Rectal smooth muscle tissue (tissue), 1 donor: ENCODE measurements at regions not wholly inside any gene's neighbourhood (a gene's known extent, or its start where the extent isn't known, plus 50 kb on each side); places are given as distances from the start of the nearest gene placed in this dataset.

ENCODE experiments used
- H3K27ac ChIP-seq: one replicate; pipeline ENCODE4 v1.7.0; 2013; ENCODE audit warnings: low read depth, low read length, inconsistent platforms
- H3K27me3 ChIP-seq: one replicate; pipeline ENCODE4 v1.7.0; 2013; ENCODE audit warnings: low read length; ENCODE audit not compliant: control insufficient read depth, insufficient read depth
- H3K36me3 ChIP-seq: one replicate; pipeline ENCODE4 v1.7.0; 2013; ENCODE audit warnings: low read length; ENCODE audit not compliant: control insufficient read depth, insufficient read depth
- H3K4me1 ChIP-seq: one replicate; pipeline ENCODE4 v1.7.0; 2013; ENCODE audit warnings: low read length; ENCODE audit not compliant: control insufficient read depth, insufficient read depth
- H3K4me3 ChIP-seq: one replicate; pipeline ENCODE4 v1.7.0; 2013; ENCODE audit warnings: low read length
- H3K9ac ChIP-seq: one replicate; pipeline ENCODE4 v1.7.0; 2013; ENCODE audit warnings: low read length

DNA sequence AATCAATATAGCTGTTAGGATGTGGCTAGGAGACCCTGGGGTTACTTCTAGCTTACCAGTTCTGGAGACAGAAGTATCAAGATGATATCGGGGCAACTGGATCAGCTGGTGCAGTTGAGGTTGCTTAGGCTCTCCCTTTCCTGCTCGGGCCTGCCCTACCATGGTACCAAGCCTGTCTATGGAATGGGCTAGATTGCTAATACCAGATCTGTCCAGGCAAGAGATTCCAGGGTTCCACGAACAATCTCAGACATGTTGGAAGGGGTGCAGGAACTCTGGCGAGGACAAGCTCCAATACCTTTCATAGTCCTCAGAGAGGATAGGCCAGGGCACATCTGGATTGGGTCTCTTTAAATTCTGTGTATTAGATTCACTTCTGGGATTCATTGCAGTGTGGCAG, 53.8 kb downstream of the ADM start:
- Histone ChIP-seq H3K27ac (no peak overlapping the region), H3K9ac (no peak overlapping the region), H3K4me3 (no peak overlapping the region), H3K36me3 (no peaks in the 10 kb centered on the region), H3K4me1 (no peaks in the 10 kb centered on the region), H3K27me3 (no peaks in the 10 kb centered on the region)

DNA sequence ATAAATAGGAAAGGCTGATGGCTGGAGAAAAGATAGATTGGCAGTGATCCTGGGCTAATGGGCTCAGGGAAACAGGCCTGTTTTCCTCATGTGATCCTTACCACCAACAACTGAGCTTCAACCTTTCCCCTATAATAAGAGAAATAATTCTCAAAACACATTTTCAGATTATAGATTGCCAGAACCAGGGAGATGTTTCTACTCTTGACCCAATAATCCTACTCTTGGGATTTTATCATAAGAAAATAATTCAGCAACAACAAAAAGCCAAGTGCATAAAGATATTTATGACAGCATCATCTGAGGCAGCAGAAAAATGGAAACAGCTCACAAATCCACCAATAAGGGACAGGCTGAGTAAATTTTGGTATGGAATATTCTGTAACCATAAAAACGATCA, 54.3 kb downstream of the ADM start:
- Histone ChIP-seq H3K4me3 (no peak overlapping the region), H3K27me3 (no peaks in the 10 kb centered on the region), H3K36me3 (no peaks in the 10 kb centered on the region), H3K4me1 (no peaks in the 10 kb centered on the region), H3K9ac (no peak overlapping the region), H3K27ac (no peak overlapping the region)

DNA sequence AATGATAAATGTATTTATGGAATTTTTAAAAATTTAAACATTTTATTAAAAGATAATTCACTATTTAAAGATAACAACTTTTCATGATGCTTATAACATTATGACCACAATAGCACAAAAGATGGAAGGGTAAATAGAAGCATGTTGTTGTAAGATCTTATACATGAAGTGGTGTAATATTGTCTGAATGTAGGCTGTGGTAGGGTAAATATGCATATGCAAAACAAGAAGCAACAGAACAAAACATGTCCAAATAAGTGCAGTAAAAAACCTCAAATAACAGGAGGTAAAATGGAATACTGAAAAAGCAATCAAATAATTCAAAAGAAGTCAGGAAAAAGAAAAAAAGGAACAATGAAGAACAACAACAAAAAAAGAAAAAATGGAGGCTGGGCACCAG, 56.0 kb downstream of the ADM start:
- Histone ChIP-seq H3K27ac (no peak overlapping the region), H3K9ac (no peak overlapping the region), H3K27me3 (no peaks in the 10 kb centered on the region), H3K4me3 (no peak overlapping the region), H3K4me1 (no peaks in the 10 kb centered on the region), H3K36me3 (no peaks in the 10 kb centered on the region)

DNA sequence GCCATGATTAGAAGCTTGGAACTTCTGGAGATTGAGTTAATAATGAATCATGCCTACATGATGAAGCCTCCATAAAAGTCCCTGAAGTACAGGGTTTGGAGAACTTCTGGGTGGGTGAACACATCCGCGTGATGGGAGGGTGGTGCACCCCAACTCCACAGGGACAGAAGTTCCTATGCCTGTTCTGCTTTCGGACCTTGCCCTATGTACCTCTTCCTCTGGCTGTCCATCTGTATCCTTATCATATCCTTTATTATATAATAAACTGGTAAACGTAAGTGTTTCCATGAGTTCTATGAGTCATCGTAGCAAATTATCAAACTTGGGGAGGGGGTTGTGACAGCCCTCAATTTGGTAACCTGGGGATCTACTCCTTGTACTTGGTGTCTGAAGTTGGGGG, 60.2 kb downstream of the ADM start:
- Histone ChIP-seq H3K27me3 (no peaks in the 10 kb centered on the region), H3K36me3 (no peaks in the 10 kb centered on the region), H3K27ac (no peak overlapping the region), H3K4me3 (no peak overlapping the region), H3K4me1 (peaks cover 5% of the 10 kb centered on the region), H3K9ac (no peak overlapping the region)

DNA sequence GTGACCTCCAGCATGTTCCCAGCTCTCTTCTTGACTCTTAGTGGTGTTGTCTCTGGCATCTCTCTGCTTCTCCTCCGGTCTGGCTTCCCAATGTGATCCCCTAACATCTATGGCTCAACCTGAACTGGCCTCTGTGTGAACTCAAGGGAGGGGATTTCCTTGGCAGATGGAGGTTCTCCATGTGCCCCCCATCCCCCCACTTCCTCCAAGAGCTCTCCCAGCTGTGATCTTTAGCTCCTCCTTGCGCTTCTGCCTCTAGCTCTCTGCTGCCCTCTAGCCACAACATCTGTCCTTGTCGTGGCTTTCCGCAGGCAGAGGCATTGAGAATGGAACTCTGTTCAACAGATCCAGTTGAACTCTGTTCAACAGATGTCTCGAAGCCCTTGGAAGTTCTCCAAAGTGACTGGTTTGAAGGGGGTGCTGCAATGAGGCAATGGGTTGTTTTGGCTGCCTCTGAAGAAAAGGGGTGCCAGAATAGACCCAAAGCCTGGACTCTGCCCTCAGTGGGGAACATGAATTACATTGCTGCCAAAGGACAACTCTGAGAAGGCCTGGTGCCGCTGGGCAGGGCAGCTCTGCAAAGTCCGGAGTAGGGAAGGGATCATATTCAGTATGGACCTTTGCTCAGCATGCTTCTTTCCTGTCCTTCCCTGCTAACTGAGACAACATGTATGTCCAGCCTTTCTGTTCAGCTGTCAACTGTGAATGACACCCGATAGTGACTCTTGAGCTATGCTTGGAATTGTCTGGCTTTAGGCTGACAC, 61.9 kb downstream of the ADM start:
- no peak overlapping the region for H3K4me3 ChIP-seq
- H3K4me1 ChIP-seq, result peaks cover 5% of the 10 kb centered on the region
- H3K27me3 ChIP-seq, result no peaks in the 10 kb centered on the region
- no peak overlapping the region for H3K27ac ChIP-seq
- no peak overlapping the region for H3K9ac ChIP-seq
- no peaks in the 10 kb centered on the region for H3K36me3 ChIP-seq

DNA sequence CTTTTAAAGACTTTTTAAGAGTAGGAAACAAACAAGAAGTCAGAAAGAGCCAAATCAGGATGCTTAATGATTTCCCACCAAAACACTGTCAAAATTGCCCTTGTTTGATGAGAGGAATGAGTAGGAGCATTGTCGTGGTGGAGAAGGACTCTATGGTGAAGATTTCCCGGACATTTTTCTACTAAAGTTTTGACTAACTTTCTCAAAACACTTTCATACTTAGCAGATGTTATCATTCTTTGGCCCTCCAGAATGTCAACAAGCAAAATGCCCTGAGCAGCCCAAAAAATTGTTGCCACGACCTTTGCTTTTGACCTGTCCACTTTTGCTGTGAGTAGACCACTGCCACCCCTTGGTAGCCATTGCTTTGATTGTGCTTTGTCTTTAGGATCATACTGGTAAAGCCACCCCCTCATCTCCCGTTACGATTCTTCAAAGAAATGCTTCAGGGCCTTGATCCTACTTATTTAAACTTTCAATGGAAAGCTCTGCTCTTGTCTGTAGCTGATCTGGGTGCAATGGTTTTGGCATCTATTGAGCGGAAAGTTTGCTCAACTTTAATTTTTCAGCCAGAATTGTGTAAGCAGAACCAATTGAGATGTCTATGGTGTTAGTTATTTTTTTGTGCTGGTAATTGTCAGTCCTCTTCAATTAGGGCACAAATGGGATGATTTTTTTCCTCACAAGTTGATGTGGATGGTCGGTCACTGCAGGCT, 67.2 kb downstream of the ADM start:
- H3K4me1 ChIP-seq, result peaks cover 9% of the 10 kb centered on the region
- no peak overlapping the region for H3K4me3 ChIP-seq
- H3K9ac ChIP-seq, result no peak overlapping the region
- H3K27me3 ChIP-seq, result no peaks in the 10 kb centered on the region
- H3K36me3 ChIP-seq, result no peaks in the 10 kb centered on the region
- no peak overlapping the region for H3K27ac ChIP-seq

DNA sequence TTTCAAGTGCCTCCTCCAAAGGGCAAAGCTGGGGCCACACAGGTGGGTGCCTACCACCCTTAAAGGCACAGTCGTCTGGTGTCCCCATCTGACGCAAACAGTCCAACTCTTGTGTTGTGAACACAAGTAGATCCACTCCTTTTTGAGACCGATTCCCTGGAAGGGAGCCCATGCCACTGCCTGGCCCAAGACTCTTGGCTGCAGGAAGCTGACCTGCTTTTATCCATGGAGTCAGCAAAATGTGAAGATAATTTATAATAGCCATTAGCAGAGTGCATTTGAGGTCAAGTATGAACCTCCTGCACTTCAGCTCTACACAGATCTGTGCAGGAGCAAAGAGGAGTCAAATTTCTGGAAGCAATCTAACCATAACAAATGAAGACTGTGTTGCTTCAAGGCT, 68.5 kb downstream of the ADM start:
- Histone ChIP-seq H3K4me3 (no peak overlapping the region), H3K27me3 (no peaks in the 10 kb centered on the region), H3K27ac (no peak overlapping the region)

DNA sequence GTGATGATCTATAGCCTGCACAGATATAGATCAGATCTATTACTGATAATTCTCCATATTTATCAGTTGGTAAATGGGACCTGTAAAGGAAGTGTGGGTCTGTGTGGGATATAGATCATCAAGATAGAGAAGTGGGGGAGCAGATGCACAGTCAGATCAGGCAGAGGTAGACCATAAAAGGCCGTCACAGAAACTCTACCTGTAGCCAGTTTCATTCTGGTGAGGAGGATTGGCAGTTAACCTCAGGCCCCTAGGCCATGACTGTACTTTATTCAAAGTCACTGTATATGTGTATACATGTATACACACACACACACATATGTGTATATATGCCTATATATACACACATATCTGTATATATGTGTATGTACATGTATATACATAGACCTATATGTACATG, 69.1 kb downstream of the ADM start:
- Histone ChIP-seq H3K4me1 (peaks cover 9% of the 10 kb centered on the region), H3K36me3 (no peaks in the 10 kb centered on the region), H3K9ac (no peak overlapping the region), H3K4me3 (no peak overlapping the region), H3K27ac (no peak overlapping the region), H3K27me3 (no peaks in the 10 kb centered on the region)

More for the DNA sequence above, 68.5 kb downstream of the ADM start:
- H3K4me1 ChIP-seq, result peaks cover 9% of the 10 kb centered on the region
- H3K36me3 ChIP-seq, result no peaks in the 10 kb centered on the region
- H3K9ac ChIP-seq, result no peak overlapping the region

DNA sequence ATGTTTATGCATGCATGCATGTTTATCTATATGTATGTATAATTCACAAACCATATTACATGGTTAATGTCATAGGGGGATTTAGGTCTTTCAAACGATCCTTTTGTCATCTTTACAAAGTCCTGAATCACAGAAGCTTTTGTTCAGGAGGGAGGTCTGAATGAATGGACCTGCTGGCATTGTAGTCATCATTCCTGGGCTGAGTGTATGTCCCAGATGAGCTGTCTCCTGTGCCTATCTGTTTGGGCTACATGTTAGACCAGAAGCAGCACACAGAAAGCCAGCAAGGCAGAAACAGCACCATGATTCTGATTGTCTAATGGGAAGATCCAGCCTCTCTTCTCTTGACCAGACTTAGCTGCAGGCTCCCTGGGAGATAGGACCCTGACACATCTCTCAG, 69.5 kb downstream of the ADM start:
- Histone ChIP-seq H3K9ac (no peak overlapping the region), H3K27me3 (no peaks in the 10 kb centered on the region), H3K4me1 (peaks cover 9% of the 10 kb centered on the region), H3K27ac (no peak overlapping the region), H3K36me3 (no peaks in the 10 kb centered on the region), H3K4me3 (no peak overlapping the region)

DNA sequence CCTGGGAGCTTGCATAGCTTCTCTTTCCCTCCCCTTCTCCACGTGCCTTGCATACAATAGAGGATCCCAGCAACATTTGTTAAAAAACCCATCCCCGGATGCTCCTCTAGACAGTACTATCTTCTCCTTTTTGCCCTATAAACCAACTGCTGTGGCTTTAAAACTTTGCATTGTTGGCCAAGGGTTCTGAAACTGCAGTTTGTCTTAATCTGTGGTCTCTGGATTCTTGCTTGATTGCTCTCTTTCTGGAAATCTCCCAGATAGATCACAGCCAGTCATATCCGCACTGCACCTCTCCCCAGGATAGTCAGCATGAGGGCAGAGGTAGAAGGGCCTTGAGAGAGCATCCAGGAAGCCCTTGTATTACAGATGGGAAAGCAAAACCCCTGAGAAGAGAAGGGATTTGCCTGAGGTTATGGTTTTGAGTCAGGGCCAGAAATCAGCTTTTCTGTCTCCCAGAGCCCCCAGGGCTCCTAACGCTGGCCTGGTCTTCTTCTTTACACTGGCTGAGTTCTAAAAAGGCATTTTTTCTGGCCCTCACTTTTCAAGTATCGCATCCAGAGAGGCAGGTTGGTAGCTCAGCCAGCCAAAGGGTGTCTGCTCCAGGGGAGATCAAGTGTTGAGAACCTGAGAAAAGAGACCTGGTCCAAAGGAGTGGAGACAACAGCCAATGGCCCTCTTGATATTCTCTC, 70.6 kb downstream of the ADM start:
- H3K36me3 ChIP-seq, result no peaks in the 10 kb centered on the region
- no peak overlapping the region for H3K4me3 ChIP-seq
- H3K27me3 ChIP-seq, result no peaks in the 10 kb centered on the region
- no peak overlapping the region for H3K9ac ChIP-seq
- peaks cover 9% of the 10 kb centered on the region for H3K4me1 ChIP-seq
- no peak overlapping the region for H3K27ac ChIP-seq

DNA sequence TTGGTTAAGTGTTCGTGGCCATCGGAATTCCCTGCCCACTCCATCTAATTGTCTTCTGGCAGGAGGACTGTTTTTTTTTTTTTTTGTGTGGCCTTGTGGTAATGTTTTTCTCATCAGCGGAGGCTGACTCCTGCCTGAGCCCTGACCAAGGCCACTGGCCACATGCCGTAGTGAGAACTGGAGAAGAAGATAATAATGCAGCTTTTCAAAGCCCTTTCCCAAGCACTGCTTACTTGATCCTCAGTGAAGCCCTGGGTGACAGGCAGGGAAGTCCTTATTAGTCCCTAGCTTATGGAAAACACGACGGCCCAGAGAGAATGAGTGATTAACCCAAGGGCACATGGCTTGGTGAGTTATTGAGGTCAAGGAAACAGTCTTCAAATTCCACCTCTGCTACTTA, 71.2 kb downstream of the ADM start:
- H3K27me3 ChIP-seq, result no peaks in the 10 kb centered on the region
- no peak overlapping the region for H3K4me3 ChIP-seq
- H3K4me1 ChIP-seq, result peaks cover 9% of the 10 kb centered on the region
- no peak overlapping the region for H3K9ac ChIP-seq
- no peak overlapping the region for H3K27ac ChIP-seq
- H3K36me3 ChIP-seq, result no peaks in the 10 kb centered on the region

DNA sequence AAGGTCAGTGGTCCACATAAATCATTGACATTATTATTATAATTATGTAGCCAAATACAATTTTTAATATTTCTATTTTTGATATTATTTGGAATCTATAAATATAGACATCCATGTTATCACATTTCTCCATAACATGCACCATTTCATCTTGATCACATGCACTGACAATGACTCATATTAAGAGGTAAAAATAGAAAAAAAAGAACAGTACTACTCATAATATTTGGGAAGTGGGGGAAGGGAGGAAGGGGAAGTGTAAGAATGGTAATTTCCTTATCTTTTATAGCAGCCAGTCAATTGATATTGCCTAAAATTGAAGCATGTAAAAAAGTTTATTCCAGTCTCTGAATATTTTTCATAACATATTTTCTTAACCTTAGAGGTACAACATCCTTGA, 72.3 kb downstream of the ADM start:
- Histone ChIP-seq H3K36me3 (no peaks in the 10 kb centered on the region), H3K4me1 (peaks cover 9% of the 10 kb centered on the region), H3K4me3 (no peak overlapping the region), H3K27me3 (no peaks in the 10 kb centered on the region), H3K27ac (no peak overlapping the region), H3K9ac (no peak overlapping the region)
